ENCODE measurements at regions not wholly inside any gene's neighbourhood (a gene's known extent, or its start where the extent isn't known, plus 50 kb on each side); places are given as distances from the start of the nearest gene placed in this dataset.

GRCh38 chr12:97616946-97617345 is 154.3 kb downstream of the RMST start:
- Mint-ChIP-seq H3K4me1 (ENCODE audit: low read depth) (no peaks in the 10 kb centered on the region), H3K36me3 (ENCODE audit: insufficient read depth) (no peaks in the 10 kb centered on the region), H3K27ac (no peak overlapping the region), H3K9me3 (ENCODE audit: low read depth) (no peaks in the 10 kb centered on the region), H3K27me3 (no peaks in the 10 kb centered on the region), H3K4me3 (ENCODE audit: low read depth) (no peak overlapping the region)
- DNase-seq (ENCODE audit: low spot score, unreplicated experiment) = no peak
- TF ChIP-seq CTCF (IDR thresholded peaks at IDR 0.05; ENCODE audit: unreplicated experiment) = no peak

- no peak for DNase-seq (ENCODE audit: low spot score, unreplicated experiment)
- Mint-ChIP-seq H3K27ac (no peak overlapping the region), H3K36me3 (ENCODE audit: insufficient read depth) (no peaks in the 10 kb centered on the region), H3K4me3 (ENCODE audit: low read depth) (no peak overlapping the region), H3K27me3 (no peaks in the 10 kb centered on the region), H3K4me1 (ENCODE audit: low read depth) (no peaks in the 10 kb centered on the region), H3K9me3 (ENCODE audit: low read depth) (no peaks in the 10 kb centered on the region)
- TF ChIP-seq CTCF (IDR thresholded peaks at IDR 0.05; ENCODE audit: unreplicated experiment) = no peak
These were observed 166.4 kb downstream of the RMST start for GRCh38 chr12:97628962-97629361.

GRCh38 chr12:97629382-97629781 is 166.8 kb downstream of the RMST start:
- no peaks in the 10 kb centered on the region for H3K9me3 Mint-ChIP-seq (ENCODE audit: low read depth)
- H3K27me3 Mint-ChIP-seq = no peaks in the 10 kb centered on the region
- H3K27ac Mint-ChIP-seq = no peak overlapping the region
- no peaks in the 10 kb centered on the region for H3K36me3 Mint-ChIP-seq (ENCODE audit: insufficient read depth)
- H3K4me1 Mint-ChIP-seq (ENCODE audit: low read depth) = no peaks in the 10 kb centered on the region
- DNase-seq (ENCODE audit: low spot score, unreplicated experiment) = no peak
- no peak for TF ChIP-seq CTCF (IDR thresholded peaks at IDR 0.05; ENCODE audit: unreplicated experiment)
- no peak overlapping the region for H3K4me3 Mint-ChIP-seq (ENCODE audit: low read depth)

GRCh38 chr12:97630356-97630755 is 167.8 kb downstream of the RMST start:
- H3K27me3 Mint-ChIP-seq = no peaks in the 10 kb centered on the region
- TF ChIP-seq CTCF (IDR thresholded peaks at IDR 0.05; ENCODE audit: unreplicated experiment) = no peak

GRCh38 chr12:97630875-97631274 is 168.3 kb downstream of the RMST start:
- no peak overlapping the region for H3K4me3 Mint-ChIP-seq (ENCODE audit: low read depth)
- DNase-seq (ENCODE audit: low spot score, unreplicated experiment) = no peak
- H3K27ac Mint-ChIP-seq = no peak overlapping the region
- no peak for TF ChIP-seq CTCF (IDR thresholded peaks at IDR 0.05; ENCODE audit: unreplicated experiment)
- H3K36me3 Mint-ChIP-seq (ENCODE audit: insufficient read depth) = no peaks in the 10 kb centered on the region
- H3K9me3 Mint-ChIP-seq (ENCODE audit: low read depth) = no peaks in the 10 kb centered on the region
- H3K4me1 Mint-ChIP-seq (ENCODE audit: low read depth) = no peaks in the 10 kb centered on the region
- H3K27me3 Mint-ChIP-seq = no peaks in the 10 kb centered on the region

More at GRCh38 chr12:97630356-97630755, 167.8 kb downstream of the RMST start:
- no peak for DNase-seq (ENCODE audit: low spot score, unreplicated experiment)
- no peak overlapping the region for H3K4me3 Mint-ChIP-seq (ENCODE audit: low read depth)
- H3K9me3 Mint-ChIP-seq (ENCODE audit: low read depth) = no peaks in the 10 kb centered on the region
- H3K27ac Mint-ChIP-seq = no peak overlapping the region
- H3K4me1 Mint-ChIP-seq (ENCODE audit: low read depth) = no peaks in the 10 kb centered on the region
- H3K36me3 Mint-ChIP-seq (ENCODE audit: insufficient read depth) = no peaks in the 10 kb centered on the region

Data from progenitor cell of endocrine pancreas (in vitro differentiated cells).